BLaER1 treated with 17β-estradiol and CSF1 and Interleukin-3, amounts not matched to agents 10 nM and 100 nM (cell line): ENCODE measurements at regions not wholly inside any gene's neighbourhood (a gene's known extent, or its start where the extent isn't known, plus 50 kb on each side); places are given as distances from the start of the nearest gene placed in this dataset.

Source experiments
- H3K27ac ChIP-seq, 11 experiments: shearing (Covaris generic); formaldehyde crosslinking; 2 replicates each; pipeline ENCODE4 v1.8.1; 2022
- H3K27me3 ChIP-seq, 11 experiments: shearing (Covaris generic); formaldehyde crosslinking; 2 replicates each; pipeline ENCODE4 v1.8.1; 2022
- H3K36me3 ChIP-seq, 11 experiments: shearing (Covaris generic); formaldehyde crosslinking; 2 replicates each; pipeline ENCODE4 v1.8.1; 2022
- H3K4me1 ChIP-seq, 10 experiments: shearing (Covaris generic); formaldehyde crosslinking; 2 replicates each; pipeline ENCODE4 v1.8.1; 2022
- H3K4me2 ChIP-seq, 11 experiments: shearing (Covaris generic); formaldehyde crosslinking; 2 replicates each; pipeline ENCODE4 v1.8.1; 2022
- H3K4me3 ChIP-seq, 10 experiments: shearing (Covaris generic); formaldehyde crosslinking; 2 replicates each; pipeline ENCODE4 v1.8.1; 2022
- H3K9ac ChIP-seq, 11 experiments: shearing (Covaris generic); formaldehyde crosslinking; 2 replicates each; pipeline ENCODE4 v1.8.1; 2022
- H3K9me3 ChIP-seq, 11 experiments: shearing (Covaris generic); formaldehyde crosslinking; replicated peaks in 1 of 11; 2 replicates each; pipeline ENCODE4 v1.8.1; 2022
- H4K20me1 ChIP-seq, 11 experiments: shearing (Covaris generic); formaldehyde crosslinking; 2 replicates each; pipeline ENCODE4 v1.8.1; 2022
- Cebpa-rat ChIP-seq, 11 experiments: shearing (Covaris generic); IDR thresholded peaks; 2 replicates each; pipeline ENCODE4 v1.8.1; 2022

GRCh38 chr7:22635349-22635748, 91.7 kb upstream of the IL6 start:
- Histone ChIP-seq H3K9me3 (peaks cover 0 to 19% (median 4%) of the 10 kb centered on the region in 11 experiments; a peak in 6 of 22 replicates), H3K36me3 (no peaks in the 10 kb centered on the region), H3K4me1 (peaks cover 0 to 15% (median 0%) of the 10 kb centered on the region in 10 experiments; a peak in 1 of 20 replicates), H4K20me1 (no peaks in the 10 kb centered on the region), H3K27ac (no peak overlapping the region), H3K4me2 (no peak overlapping the region), H3K9ac (no peak overlapping the region), H3K4me3 (no peak overlapping the region), H3K27me3 (no peaks in the 10 kb centered on the region)
- TF ChIP-seq Cebpa-rat (IDR thresholded peaks at IDR 0.05), result no peak

- TF ChIP-seq Cebpa-rat (IDR thresholded peaks at IDR 0.05), result no peak
- Histone ChIP-seq H4K20me1 (no peaks in the 10 kb centered on the region), H3K4me3 (no peak overlapping the region), H3K27me3 (no peaks in the 10 kb centered on the region), H3K9me3 (peaks cover 0 to 19% (median 4%) of the 10 kb centered on the region in 11 experiments; a peak in 6 of 22 replicates), H3K9ac (no peak overlapping the region), H3K4me2 (no peak overlapping the region), H3K27ac (no peak overlapping the region), H3K36me3 (peaks cover 0 to 10% (median 0%) of the 10 kb centered on the region in 11 experiments; a peak in 1 of 22 replicates), H3K4me1 (peaks cover 0 to 15% (median 0%) of the 10 kb centered on the region in 10 experiments; a peak in 1 of 20 replicates)
These were observed 93.0 kb upstream of the IL6 start for GRCh38 chr7:22633954-22634474.

GRCh38 chr7:22633286-22633953, 93.6 kb upstream of the IL6 start:
- Histone ChIP-seq H3K36me3 (peaks cover 0 to 10% (median 0%) of the 10 kb centered on the region in 11 experiments; a peak in 1 of 22 replicates), H3K9me3 (peaks cover 0 to 19% (median 4%) of the 10 kb centered on the region in 11 experiments; a peak in 6 of 22 replicates), H3K4me1 (peaks cover 0 to 15% (median 0%) of the 10 kb centered on the region in 10 experiments; a peak in 1 of 20 replicates), H3K27ac (no peak overlapping the region), H4K20me1 (no peaks in the 10 kb centered on the region), H3K27me3 (no peaks in the 10 kb centered on the region), H3K4me2 (no peak overlapping the region), H3K9ac (no peak overlapping the region), H3K4me3 (no peak overlapping the region)
- no peak for TF ChIP-seq Cebpa-rat (IDR thresholded peaks at IDR 0.05)

- Histone ChIP-seq H3K27me3 (no peaks in the 10 kb centered on the region), H3K27ac (no peak overlapping the region), H3K9ac (no peak overlapping the region), H3K36me3 (peaks cover 0 to 10% (median 0%) of the 10 kb centered on the region in 11 experiments; a peak in 1 of 22 replicates), H3K9me3 (peaks cover 0 to 16% (median 4%) of the 10 kb centered on the region in 11 experiments; a peak in 6 of 22 replicates), H3K4me2 (no peak overlapping the region), H3K4me3 (no peak overlapping the region), H4K20me1 (no peaks in the 10 kb centered on the region), H3K4me1 (peaks cover 0 to 15% (median 0%) of the 10 kb centered on the region in 10 experiments; a peak in 1 of 20 replicates)
- no peak for TF ChIP-seq Cebpa-rat (IDR thresholded peaks at IDR 0.05)
These were observed 94.3 kb upstream of the IL6 start for GRCh38 chr7:22632674-22633073.

GRCh38 chr7:22631730-22632129, 95.3 kb upstream of the IL6 start:
- Histone ChIP-seq H3K27me3 (no peaks in the 10 kb centered on the region), H4K20me1 (no peaks in the 10 kb centered on the region), H3K9me3 (peaks cover 0 to 7% (median 0%) of the 10 kb centered on the region in 11 experiments; a peak in 1 of 22 replicates), H3K4me2 (no peak overlapping the region), H3K4me3 (no peak overlapping the region), H3K9ac (no peak overlapping the region), H3K27ac (no peak overlapping the region), H3K36me3 (peaks cover 0 to 10% (median 0%) of the 10 kb centered on the region in 11 experiments; a peak in 1 of 22 replicates), H3K4me1 (peaks cover 0 to 15% (median 0%) of the 10 kb centered on the region in 10 experiments; a peak in 1 of 20 replicates)
- no peak for TF ChIP-seq Cebpa-rat (IDR thresholded peaks at IDR 0.05)

GRCh38 chr7:22630069-22630468, 96.9 kb upstream of the IL6 start:
- Histone ChIP-seq H3K9ac (no peak overlapping the region), H3K27me3 (no peaks in the 10 kb centered on the region), H3K4me3 (no peak overlapping the region), H4K20me1 (no peaks in the 10 kb centered on the region), H3K27ac (no peak overlapping the region), H3K4me1 (peaks cover 0 to 15% (median 0%) of the 10 kb centered on the region in 10 experiments; a peak in 1 of 20 replicates), H3K4me2 (no peak overlapping the region), H3K36me3 (peaks cover 0 to 13% (median 0%) of the 10 kb centered on the region in 11 experiments; a peak in 1 of 22 replicates), H3K9me3 (peaks cover 0 to 5% (median 0%) of the 10 kb centered on the region in 11 experiments; a peak in 1 of 22 replicates)
- TF ChIP-seq Cebpa-rat (IDR thresholded peaks at IDR 0.05), result no peak

- peaks cover 0 to 15% (median 0%) of the 10 kb centered on the region in 10 experiments; a peak in 1 of 20 replicates for H3K4me1 ChIP-seq
- H3K9ac ChIP-seq, result no peak overlapping the region
- H4K20me1 ChIP-seq, result no peaks in the 10 kb centered on the region
- no peak overlapping the region for H3K4me2 ChIP-seq
- TF ChIP-seq Cebpa-rat (IDR thresholded peaks at IDR 0.05), result no peak
- no peaks in the 10 kb centered on the region for H3K27me3 ChIP-seq
- no peak overlapping the region for H3K4me3 ChIP-seq
- peaks cover 0 to 13% (median 0%) of the 10 kb centered on the region in 11 experiments; a peak in 1 of 22 replicates for H3K36me3 ChIP-seq
- peaks cover 0 to 4% (median 0%) of the 10 kb centered on the region in 11 experiments; a peak in 1 of 22 replicates for H3K9me3 ChIP-seq
- H3K27ac ChIP-seq, result no peak overlapping the region
These were observed 97.9 kb upstream of the IL6 start for GRCh38 chr7:22629056-22629455.

- peaks cover 0 to 9% (median 0%) of the 10 kb centered on the region in 10 experiments; a peak in 1 of 20 replicates for H3K4me1 ChIP-seq
- H3K9me3 ChIP-seq, result peaks cover 0 to 4% (median 0%) of the 10 kb centered on the region in 11 experiments; a peak in 1 of 22 replicates
- H4K20me1 ChIP-seq, result no peaks in the 10 kb centered on the region
- H3K4me3 ChIP-seq, result no peak overlapping the region
- no peak overlapping the region for H3K4me2 ChIP-seq
- no peaks in the 10 kb centered on the region for H3K27me3 ChIP-seq
- no peak overlapping the region for H3K9ac ChIP-seq
- no peak overlapping the region for H3K27ac ChIP-seq
- H3K36me3 ChIP-seq, result peaks cover 0 to 13% (median 0%) of the 10 kb centered on the region in 11 experiments; a peak in 1 of 22 replicates
- TF ChIP-seq Cebpa-rat (IDR thresholded peaks at IDR 0.05), result no peak
These were observed 98.9 kb upstream of the IL6 start for GRCh38 chr7:22628112-22628511.

GRCh38 chr7:22627136-22627535, 99.9 kb upstream of the IL6 start:
- H3K4me2 ChIP-seq, result no peak overlapping the region
- TF ChIP-seq Cebpa-rat (IDR thresholded peaks at IDR 0.05), result no peak
- no peak overlapping the region for H3K27ac ChIP-seq

More at GRCh38 chr7:22627136-22627535, 99.9 kb upstream of the IL6 start:
- peaks cover 0 to 11% (median 0%) of the 10 kb centered on the region in 10 experiments; a peak in 3 of 20 replicates for H3K4me1 ChIP-seq
- H3K9ac ChIP-seq, result no peak overlapping the region
- peaks cover 0 to 4% (median 0%) of the 10 kb centered on the region in 11 experiments; a peak in 1 of 22 replicates for H3K9me3 ChIP-seq
- H3K27me3 ChIP-seq, result no peaks in the 10 kb centered on the region
- peaks cover 0 to 13% (median 0%) of the 10 kb centered on the region in 11 experiments; a peak in 1 of 22 replicates for H3K36me3 ChIP-seq
- H4K20me1 ChIP-seq, result no peaks in the 10 kb centered on the region
- no peak overlapping the region for H3K4me3 ChIP-seq
